ENCODE measurements at regions not wholly inside any gene's neighbourhood (a gene's known extent, or its start where the extent isn't known, plus 50 kb on each side); places are given as distances from the start of the nearest gene placed in this dataset.

GRCh38 chr5:158375531-158375930 lies 516.6 kb upstream of the CLINT1 start:
- TF ChIP-seq CTCF (conservative IDR thresholded peaks at IDR 0.05) (no peak), EZH2 (IDR thresholded peaks at IDR 0.05; ENCODE audit: low read depth) (no peak)
